ENCODE measurements at regions not wholly inside any gene's neighbourhood (a gene's known extent, or its start where the extent isn't known, plus 50 kb on each side); places are given as distances from the start of the nearest gene placed in this dataset.
"Not testable (repeated sequence)": the region's sequence is repeated elsewhere in the genome, so short reads cannot be mapped to it uniquely, and the experiment has no call there.

DNA sequence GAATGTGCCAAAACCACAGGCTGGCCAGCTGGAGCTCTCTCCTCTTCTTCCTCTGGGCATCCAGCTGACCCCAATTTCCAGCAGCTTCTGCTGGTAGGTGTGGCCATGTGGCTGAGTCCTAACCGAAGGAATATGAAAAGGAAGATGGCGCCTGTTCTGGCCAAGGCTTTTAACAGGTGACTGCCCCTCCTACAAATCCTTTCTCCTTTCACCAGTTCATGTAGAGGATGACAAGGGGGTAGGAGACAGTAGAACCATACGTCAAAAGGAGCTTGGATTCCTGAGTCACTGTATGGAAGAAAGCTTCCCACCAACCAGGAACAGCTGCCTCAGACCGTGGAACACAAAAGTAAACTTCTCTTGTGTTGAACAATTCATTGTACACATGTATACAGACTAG is 316.7 kb upstream of the IGF1R start:
- no peak for DNase-seq

GRCh38 chr15:98333251-98333650 is 315.1 kb upstream of the IGF1R start:
- no peak for DNase-seq

- no peak for DNase-seq
Measured at GRCh38 chr15:98342911-98343310, 305.4 kb upstream of the IGF1R start.

GRCh38 chr15:98344591-98344990 is 303.7 kb upstream of the IGF1R start:
- no peak for DNase-seq

DNA sequence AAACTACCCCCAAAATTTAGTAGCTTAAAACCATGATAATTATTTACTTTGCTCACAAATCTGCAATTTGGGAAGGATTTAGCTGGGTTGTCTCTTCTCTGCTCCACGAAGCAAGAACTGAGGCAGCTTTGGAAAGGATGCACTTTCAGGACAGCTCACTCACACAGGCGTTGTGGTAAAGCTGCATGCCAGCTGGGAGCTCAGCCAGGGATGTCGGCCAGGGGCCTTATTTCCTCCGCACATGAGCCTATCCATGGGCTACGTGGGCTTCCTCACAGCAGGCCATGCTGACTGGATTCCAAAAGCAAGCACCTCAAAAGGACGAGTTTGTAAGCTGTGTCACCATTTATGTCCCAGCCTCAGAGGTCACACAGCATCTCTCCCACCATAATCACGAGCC is 301.3 kb upstream of the IGF1R start:
- DNase-seq, result no peak

DNA sequence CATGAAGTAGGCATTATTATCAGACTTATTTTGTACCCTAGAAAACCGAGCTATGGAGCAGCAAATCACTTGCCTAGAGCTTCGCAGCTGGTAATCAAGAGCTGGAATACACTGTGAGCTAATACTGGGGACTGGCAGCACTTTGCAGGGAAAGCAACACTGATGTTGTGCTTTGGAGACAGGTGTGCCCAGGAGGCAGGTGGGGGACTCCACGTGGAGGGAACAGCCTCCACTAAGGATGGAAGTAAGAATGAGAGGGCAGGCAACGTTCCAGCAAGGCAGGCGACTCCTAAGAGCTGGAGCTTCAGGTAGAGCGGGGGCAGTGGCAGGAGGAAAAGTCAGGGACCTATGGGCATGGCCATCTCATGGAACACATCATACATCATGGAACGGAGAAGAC is 300.5 kb upstream of the IGF1R start:
- DNase-seq, result no peak

DNA sequence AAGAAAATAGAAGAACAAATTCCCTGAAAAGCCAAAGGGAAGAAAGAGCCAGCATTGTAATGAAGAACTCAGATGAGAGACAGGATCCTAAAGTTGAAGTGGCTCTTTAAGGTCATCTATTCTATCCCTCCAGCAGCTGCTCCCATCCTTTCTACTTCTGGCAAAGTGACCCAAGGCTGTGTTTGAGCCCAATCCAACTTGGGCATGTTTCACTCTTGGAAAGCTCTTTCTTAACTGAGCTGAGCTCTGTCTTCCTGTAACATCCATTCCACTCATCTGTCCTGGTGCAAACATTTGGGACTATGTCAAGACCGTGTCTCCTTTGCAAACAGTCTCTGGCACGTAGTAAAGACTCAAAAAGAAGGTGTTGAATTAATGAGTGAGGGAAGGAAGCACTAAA is 298.1 kb upstream of the IGF1R start:
- DNase-seq, result no peak

DNA sequence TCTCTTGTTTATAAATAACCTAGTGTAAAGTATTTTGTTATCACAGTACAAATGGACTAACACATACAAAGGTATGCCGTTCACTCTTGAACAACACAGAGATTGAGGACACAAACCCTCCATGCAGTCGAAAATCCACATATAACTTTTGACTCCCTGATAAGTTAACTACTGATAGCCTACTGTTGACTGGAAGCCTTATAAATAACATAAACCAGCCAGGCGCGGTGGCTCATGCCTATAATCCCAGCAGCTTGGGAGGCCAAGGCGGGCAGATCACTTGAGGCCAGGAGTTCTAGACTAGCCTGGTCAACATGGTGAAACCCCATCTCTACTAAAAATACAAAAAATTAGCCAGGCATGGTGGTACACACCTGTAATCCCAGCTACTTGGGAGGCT is 290.1 kb upstream of the IGF1R start:
- not testable (repeated sequence) for DNase-seq

GRCh38 chr15:98358971-98359370 is 289.4 kb upstream of the IGF1R start:
- no peak for DNase-seq

GRCh38 chr15:98363416-98363815 is 284.9 kb upstream of the IGF1R start:
- DNase-seq, result no peak

DNA sequence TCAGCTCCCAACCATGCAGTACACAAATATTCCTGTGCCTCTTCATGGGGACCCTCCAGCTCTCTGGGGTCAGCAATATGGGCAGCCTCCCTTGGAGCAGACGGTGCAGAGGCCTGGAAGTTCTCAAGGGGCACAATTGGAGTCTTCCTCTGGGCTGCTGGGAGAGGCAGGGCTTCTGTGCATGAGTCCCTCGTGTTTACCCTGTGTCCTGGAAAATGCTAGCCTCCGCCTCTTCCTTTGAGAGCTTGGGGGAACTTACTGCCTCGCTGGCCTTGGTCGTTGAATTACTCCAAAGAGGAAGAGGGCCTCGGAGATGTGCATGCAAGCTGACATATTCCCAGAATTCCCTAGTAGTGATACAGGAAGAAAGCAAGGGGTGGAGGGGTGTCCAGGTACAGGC is 284.4 kb upstream of the IGF1R start:
- DNase-seq, result no peak

DNA sequence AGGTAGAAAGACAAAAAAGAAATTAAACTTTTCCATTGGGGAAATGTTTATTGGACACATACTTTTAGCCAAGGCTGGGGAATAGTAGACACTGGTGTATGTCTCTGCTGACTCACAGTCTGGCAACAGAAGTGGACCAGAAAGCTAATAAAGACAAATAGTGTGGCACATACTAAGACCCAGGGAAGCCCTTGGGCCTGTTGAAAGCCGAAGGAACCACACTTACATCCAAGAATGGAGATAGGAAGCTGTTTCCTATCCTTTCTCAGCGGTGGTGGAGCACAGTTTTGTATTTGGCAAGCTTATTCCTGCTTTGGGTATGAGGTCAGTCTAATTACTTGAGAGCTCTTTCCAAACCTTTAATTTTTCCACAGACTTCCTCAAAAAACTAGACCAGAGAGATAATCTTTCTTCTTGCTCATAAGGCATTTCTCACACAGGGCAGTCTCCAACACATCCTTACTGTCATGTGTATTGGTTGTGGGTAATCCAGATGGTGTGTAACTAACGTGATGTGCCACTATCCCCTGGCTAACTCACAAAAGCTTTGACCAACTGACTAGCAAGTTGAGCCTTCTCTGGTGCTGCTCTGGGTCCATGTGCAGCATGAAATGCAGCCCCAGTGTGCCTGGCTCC is 279.1 kb upstream of the IGF1R start:
- DNase-seq, result no peak

DNA sequence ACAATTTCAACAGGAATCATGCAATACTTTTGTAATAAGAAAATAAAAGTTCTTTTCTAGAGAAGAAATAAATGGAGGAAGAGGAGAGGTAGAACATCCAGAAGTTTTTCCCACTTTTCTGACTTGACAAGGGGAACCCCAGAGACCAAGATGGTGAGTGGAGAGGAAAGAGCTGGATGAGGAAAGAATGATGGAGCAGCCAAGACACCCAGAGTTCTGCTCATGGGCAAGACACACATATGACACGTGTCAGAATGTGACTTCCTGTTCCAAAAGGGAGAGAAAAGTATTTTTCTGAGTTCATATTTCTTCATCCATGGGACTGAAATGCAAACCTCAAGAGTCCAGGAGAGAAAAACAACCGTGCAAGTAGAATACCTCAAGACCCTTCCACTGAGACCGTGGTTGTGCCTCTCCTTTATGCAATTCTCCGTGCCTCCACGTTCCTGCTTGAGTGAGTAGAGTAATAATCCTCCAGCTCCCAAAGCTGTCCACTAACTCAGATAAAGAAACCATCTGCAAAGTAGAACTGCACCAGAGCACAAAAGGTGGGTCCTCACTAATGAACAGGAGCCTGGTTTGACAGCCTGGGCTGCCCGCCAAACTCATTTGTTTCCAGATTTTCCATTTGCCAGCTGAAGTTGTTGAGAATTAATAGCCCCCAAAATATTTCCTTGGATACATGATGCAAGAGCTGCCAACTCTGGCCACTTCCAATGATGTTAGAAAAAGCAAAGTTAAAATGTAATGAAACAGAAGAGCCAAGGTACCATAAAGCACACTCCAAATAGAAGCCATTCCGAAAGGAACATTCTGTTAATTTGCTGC is 272.6 kb upstream of the IGF1R start:
- no peak for DNase-seq

- DNase-seq, result no peak
Measured at GRCh38 chr15:98380721-98381120, 267.6 kb upstream of the IGF1R start.

- DNase-seq, result no peak
Measured at GRCh38 chr15:98381446-98381845, 266.9 kb upstream of the IGF1R start.

DNA sequence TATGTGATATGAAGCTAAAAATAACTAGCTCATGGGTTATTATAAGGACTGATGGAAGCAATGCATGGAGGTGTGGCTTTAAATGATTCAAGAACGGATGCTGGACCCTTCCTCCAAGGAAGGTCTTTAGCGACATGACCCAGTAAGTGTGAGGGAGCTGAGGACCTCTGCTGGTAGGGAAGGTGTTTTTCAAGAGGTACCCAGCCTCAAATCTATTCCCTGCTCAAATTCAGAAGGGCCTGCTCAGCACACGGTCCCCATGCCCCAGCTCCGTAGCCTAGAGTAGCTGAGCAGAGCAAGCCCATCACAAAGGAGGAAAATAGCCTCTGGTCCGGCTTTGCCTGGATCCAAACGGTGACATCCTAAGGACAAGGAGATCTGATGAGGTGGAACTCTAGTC is 266.2 kb upstream of the IGF1R start:
- DNase-seq, result no peak

DNA sequence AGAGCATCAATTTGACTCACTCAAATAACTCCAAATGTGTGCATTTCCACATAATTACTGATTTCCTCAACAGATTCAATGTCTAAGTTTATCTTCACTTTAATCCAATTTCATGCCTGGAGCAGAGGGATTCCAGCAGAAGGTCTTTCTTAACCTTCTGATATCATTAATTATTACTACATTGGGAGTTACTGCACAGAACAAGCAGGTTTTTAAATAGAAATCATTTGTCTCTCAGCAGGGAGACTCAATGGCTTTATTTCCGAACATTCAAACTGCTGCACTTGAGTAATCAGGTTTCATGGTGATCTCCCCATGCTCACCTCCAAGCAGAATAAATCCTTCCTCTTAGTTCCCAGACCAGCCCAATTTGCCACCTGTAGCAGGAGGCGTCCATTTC is 264.8 kb upstream of the IGF1R start:
- no peak for DNase-seq

GRCh38 chr15:98384328-98385029 is 263.9 kb upstream of the IGF1R start:
- no peak for DNase-seq

GRCh38 chr15:98385752-98386381 is 262.5 kb upstream of the IGF1R start:
- no peak for DNase-seq

- no peak for DNase-seq
Measured at GRCh38 chr15:98386561-98386960, 261.8 kb upstream of the IGF1R start.

DNA sequence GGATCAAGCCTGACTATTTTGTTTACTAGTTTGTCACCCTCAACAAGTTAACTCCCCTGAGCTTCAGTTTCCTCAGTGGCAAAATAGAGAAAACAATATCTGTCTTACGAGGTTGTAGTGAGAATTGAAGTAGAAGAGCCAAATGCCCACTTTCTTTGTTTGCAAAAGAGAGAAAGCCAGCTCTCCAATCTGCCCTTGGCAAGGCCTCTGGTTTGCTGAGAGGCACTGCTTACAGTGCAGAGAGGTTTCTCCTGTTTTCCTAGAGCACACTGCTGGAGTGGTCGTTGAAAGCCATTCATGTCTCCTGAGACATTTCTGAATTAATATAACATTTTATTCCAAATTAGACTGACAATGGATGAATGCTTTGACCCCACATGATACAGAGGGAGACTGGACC is 260.5 kb upstream of the IGF1R start:
- no peak for DNase-seq

GRCh38 chr15:98390946-98391530 is 257.3 kb upstream of the IGF1R start:
- DNase-seq, result no peak

GRCh38 chr15:98391568-98391967 is 256.8 kb upstream of the IGF1R start:
- DNase-seq, result no peak
